Testis (tissue), 2 donors: ENCODE measurements at regions not wholly inside any gene's neighbourhood (a gene's known extent, or its start where the extent isn't known, plus 50 kb on each side); places are given as distances from the start of the nearest gene placed in this dataset.

ENCODE experiments used
- DNase-seq: peaks from one replicate; pipeline ENCODE4 v3.0.0-alpha.2; 2019
- H3K27ac ChIP-seq, 2 donors: fragments of 200-600 bp; sonication (generic); one replicate each; pipeline ENCODE4 v1.5.1; 2019
- H3K27me3 ChIP-seq: fragments of 200-600 bp; sonication (generic); one replicate; pipeline ENCODE4 v1.5.1; 2019
- H3K36me3 ChIP-seq: fragments of 200-600 bp; sonication (generic); one replicate; pipeline ENCODE4 v1.5.1; 2017; ENCODE audit warnings: low read depth; ENCODE audit errors: missing control alignments
- H3K4me1 ChIP-seq: fragments of 200-600 bp; sonication (generic); one replicate; pipeline ENCODE4 v1.5.1; 2019
- H3K4me3 ChIP-seq, 2 donors: fragments of 200-600 bp; sonication (generic); one replicate each; pipeline ENCODE4 v1.5.1; 2017 to 2019
- H3K9me3 ChIP-seq: fragments of 200-600 bp; sonication (generic); one replicate; pipeline ENCODE4 v1.5.1; 2017
- POLR2A ChIP-seq: fragments of 450-650 bp; IDR thresholded peaks from one replicate; pipeline ENCODE4 v1.6.1; 2017; ENCODE audit warnings: antibody characterized with exemption, mild to moderate bottlenecking, moderate library complexity
- WGBS, 2 donors: methylation state at CpG; one replicate each; pipeline ENCODE4 v1.1.5; 2018; 5-methylcytosine and 5-hydroxymethylcytosine counted together
- intact Hi-C: fragments of 100-400 bp; cut with DNase I; formaldehyde crosslinking; loops from one replicate; pipeline ENCODE4 v1.15.1; 2023; ENCODE audit warnings: low total_unique reads
- TF ChIP-seq, protein P1 (sequence below), 3 experiments: fragments of 450-650 bp in 2 of 3; fragments of 200-600 bp in 1 of 3; sonication (generic) in 1 of 3; IDR thresholded peaks; one replicate each; pipeline ENCODE4 v1.5.1; 2016 to 2019; ENCODE audit warnings: antibody characterized with exemption in 3 of 3, mild to moderate bottlenecking in 2 of 3, moderate library complexity in 1 of 3

DNA sequence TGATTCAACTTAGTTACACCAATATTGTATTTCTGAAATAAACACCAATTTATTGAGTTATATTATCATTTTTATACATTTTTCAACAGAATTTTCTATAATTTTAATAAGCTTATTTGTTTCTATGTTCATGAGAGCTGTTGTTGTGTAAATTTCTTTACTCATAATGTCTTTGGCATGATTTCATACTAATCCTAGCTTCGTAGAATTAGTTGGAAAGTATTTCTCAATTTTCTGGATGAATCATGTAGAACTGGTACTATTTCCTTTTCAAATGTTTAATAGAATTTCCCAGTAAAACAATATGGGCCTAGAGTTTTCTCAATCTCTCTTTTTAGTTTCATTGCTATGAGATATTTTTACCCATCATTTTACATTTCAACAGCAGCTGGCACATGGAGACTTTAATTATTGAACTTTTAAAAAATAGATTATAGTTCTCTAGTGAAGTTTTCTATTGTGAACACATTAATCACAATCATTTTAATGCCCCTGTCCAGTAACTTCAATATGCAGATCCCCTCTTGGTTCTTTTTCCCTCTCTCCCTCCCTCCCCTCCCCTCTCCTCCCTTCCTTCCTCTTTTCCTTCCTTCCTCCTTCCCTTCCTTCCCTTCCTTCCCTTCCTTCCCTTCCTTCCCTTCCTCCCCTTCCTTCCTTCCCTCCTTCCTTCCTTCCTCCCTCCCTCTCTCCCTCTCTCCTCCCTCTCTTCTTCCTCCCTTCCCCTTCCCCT is 1357.1 kb downstream of the ZPLD1 start:
- intact Hi-C loops: no loop called here
- H3K4me3 ChIP-seq: no peak overlapping the region
- WGBS, 2 donors: 39 to 72% methylated on average over 1 of the region's 1 CpG
- H3K36me3 ChIP-seq: no peaks in the 10 kb centered on the region
- H3K4me1 ChIP-seq: no peaks in the 10 kb centered on the region
- TF ChIP-seq, protein P1, sequence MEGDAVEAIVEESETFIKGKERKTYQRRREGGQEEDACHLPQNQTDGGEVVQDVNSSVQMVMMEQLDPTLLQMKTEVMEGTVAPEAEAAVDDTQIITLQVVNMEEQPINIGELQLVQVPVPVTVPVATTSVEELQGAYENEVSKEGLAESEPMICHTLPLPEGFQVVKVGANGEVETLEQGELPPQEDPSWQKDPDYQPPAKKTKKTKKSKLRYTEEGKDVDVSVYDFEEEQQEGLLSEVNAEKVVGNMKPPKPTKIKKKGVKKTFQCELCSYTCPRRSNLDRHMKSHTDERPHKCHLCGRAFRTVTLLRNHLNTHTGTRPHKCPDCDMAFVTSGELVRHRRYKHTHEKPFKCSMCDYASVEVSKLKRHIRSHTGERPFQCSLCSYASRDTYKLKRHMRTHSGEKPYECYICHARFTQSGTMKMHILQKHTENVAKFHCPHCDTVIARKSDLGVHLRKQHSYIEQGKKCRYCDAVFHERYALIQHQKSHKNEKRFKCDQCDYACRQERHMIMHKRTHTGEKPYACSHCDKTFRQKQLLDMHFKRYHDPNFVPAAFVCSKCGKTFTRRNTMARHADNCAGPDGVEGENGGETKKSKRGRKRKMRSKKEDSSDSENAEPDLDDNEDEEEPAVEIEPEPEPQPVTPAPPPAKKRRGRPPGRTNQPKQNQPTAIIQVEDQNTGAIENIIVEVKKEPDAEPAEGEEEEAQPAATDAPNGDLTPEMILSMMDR (IDR thresholded peaks at IDR 0.05): no peak
- no peak for TF ChIP-seq POLR2A
- H3K9me3 ChIP-seq: no peaks in the 10 kb centered on the region
- no peak overlapping the region for H3K27ac ChIP-seq
- H3K27me3 ChIP-seq: no peaks in the 10 kb centered on the region
- DNase-seq: no peak

DNA sequence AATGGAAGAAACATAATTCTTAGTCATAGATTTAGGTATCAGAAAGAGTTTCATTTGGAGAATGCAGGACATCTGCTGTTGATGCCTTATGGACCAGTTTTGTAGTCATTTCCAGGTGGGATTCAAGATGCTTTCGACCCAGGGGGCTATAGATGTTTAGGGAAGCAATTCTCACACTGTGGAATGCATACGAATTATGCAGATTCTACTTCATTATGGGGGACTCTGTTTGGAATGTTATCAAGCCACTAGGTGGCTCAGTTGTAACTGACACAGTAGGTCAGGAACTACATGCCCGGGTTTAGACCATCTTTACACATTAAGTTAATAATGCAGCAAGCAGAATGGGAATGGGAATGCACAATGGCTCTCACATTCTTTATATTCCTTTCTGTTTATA is 1359.8 kb downstream of the ZPLD1 start:
- intact Hi-C loops: no loop called here
- TF ChIP-seq, protein P1 (IDR thresholded peaks at IDR 0.05): no peak
- TF ChIP-seq POLR2A: no peak
- Histone ChIP-seq H3K36me3 (no peaks in the 10 kb centered on the region), H3K4me3 (no peak overlapping the region), H3K27me3 (no peaks in the 10 kb centered on the region), H3K4me1 (no peaks in the 10 kb centered on the region), H3K27ac (no peak overlapping the region), H3K9me3 (no peaks in the 10 kb centered on the region)
- no peak for DNase-seq
- 44 to 56% methylated on average over 3 of the region's 3 CpGs for WGBS, 2 donors

DNA sequence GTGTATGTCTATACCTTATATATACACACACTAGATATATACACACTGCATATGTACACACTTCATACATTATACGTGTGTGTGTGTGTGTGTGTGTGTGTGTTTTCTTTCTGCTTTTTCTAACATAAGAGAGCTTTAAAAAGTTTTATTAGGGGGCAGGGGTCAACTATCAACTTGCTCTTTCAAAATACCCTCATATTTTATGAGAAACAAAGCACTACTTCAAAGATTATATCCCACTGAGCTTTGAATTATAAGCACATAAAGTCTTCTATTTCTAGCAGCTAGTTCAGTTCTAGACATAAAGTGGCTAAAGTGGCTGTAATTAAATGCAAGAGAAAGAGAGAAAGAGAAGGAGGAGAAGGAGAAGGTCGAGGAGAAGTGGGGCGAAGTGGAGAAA is 1361.3 kb downstream of the ZPLD1 start:
- 67 to 92% methylated on average over 3 of the region's 3 CpGs for WGBS, 2 donors
- no peak for DNase-seq
- Histone ChIP-seq H3K27ac (no peak overlapping the region), H3K36me3 (no peaks in the 10 kb centered on the region), H3K27me3 (no peaks in the 10 kb centered on the region), H3K4me3 (no peak overlapping the region), H3K9me3 (no peaks in the 10 kb centered on the region), H3K4me1 (no peaks in the 10 kb centered on the region)
- TF ChIP-seq, protein P1 (IDR thresholded peaks at IDR 0.05): no peak
- TF ChIP-seq POLR2A: no peak
- intact Hi-C loops: no loop called here

DNA sequence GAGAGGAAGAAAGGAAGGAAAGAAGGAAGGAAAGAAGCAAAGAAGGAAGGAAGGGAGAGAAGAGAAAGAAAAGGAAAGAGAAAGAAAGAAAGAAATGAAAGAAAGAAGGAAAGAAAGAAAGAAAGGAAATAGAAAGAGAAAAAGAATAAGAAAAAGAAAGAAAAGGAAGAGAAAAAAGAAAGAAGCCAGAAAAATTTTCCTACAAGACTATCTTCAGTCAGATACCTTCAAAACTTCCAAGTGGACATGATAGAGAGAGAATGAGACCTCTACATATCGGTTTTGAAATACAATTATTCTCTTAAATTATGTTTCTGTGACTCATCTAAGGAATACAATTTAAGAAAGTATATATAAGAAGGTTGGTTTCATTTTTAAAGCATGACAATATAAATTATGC is 1369.0 kb downstream of the ZPLD1 start:
- Histone ChIP-seq H3K27me3 (no peaks in the 10 kb centered on the region), H3K9me3 (no peaks in the 10 kb centered on the region), H3K4me1 (no peaks in the 10 kb centered on the region), H3K36me3 (no peaks in the 10 kb centered on the region), H3K27ac (no peak overlapping the region), H3K4me3 (no peak overlapping the region)
- intact Hi-C loops: no loop called here
- 35 to 57% methylated on average over 1 of the region's 1 CpG for WGBS, 2 donors
- no peak for DNase-seq
- no peak for TF ChIP-seq POLR2A
- TF ChIP-seq, protein P1 (IDR thresholded peaks at IDR 0.05): no peak

DNA sequence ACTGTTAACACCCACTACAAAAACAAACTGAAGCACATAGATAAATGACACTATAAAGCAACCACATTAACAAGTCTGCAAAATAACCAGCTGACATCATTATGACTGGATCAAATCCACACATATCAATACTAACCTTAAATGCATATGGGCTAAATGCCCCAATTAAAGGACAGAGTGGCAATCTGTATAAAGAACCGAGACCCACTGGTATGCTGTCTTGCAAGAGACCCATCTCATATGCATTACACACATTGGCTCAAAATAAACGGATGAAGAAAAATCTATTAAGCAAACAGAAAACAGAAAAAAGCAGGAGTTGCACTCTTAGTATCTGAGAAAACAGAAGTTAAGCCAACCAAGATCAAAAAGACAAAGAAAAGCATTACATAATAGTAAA is 1375.4 kb downstream of the ZPLD1 start:
- Histone ChIP-seq H3K4me3 (no peak overlapping the region), H3K9me3 (no peaks in the 10 kb centered on the region), H3K36me3 (no peaks in the 10 kb centered on the region), H3K27me3 (no peaks in the 10 kb centered on the region), H3K27ac (no peak overlapping the region), H3K4me1 (no peaks in the 10 kb centered on the region)
- no peak for DNase-seq
- TF ChIP-seq, protein P1 (IDR thresholded peaks at IDR 0.05): no peak
- TF ChIP-seq POLR2A: no peak
- intact Hi-C loops: no loop called here
- WGBS, 2 donors: 84 to 88% methylated on average over 2 of the region's 2 CpGs
